HEK293T (cell line): ENCODE measurements at regions not wholly inside any gene's neighbourhood (a gene's known extent, or its start where the extent isn't known, plus 50 kb on each side); places are given as distances from the start of the nearest gene placed in this dataset.

Source experiments
- CTCF ChIA-PET: fragments of 350-600 bp; formaldehyde crosslinking; extraction: SDS; loops from one replicate; lab custom pipeline; 2021; ENCODE audit warnings: antibody characterized with exemption, inconsistent platforms; lab: Yijun Ruan, JAX
- POLR2A ChIA-PET: fragments of 350-600 bp; formaldehyde crosslinking; extraction: SDS; loops from one replicate; lab custom pipeline; 2020; ENCODE audit warnings: antibody characterized with exemption, inconsistent platforms; lab: Yijun Ruan, JAX
- DNase-seq: peaks from one replicate; pipeline ENCODE4 v3.0.0; 2012; ENCODE audit warnings: mixed read lengths; ENCODE audit errors: extremely low spot score
- ARNT ChIP-seq: fragments of 450-650 bp; IDR thresholded peaks from 2 replicates; pipeline ENCODE4 v1.6.1; 2017; ENCODE audit warnings: mild to moderate bottlenecking
- BHLHE40 ChIP-seq: fragments of 450-650 bp; IDR thresholded peaks from 2 replicates; pipeline ENCODE4 v1.6.1; 2016; ENCODE audit warnings: mild to moderate bottlenecking, moderate library complexity, borderline replicate concordance
- CTBP1 ChIP-seq: fragments of 450-650 bp; IDR thresholded peaks from 2 replicates; pipeline ENCODE4 v1.6.1; 2016; ENCODE audit warnings: borderline replicate concordance
- ELF4 ChIP-seq: fragments of 450-650 bp; IDR thresholded peaks from 2 replicates; pipeline ENCODE4 v1.6.1; 2017; ENCODE audit warnings: antibody characterized with exemption
- FOXA1 ChIP-seq: fragments of 450-650 bp; IDR thresholded peaks from 2 replicates; pipeline ENCODE4 v1.6.1; 2016; ENCODE audit warnings: mild to moderate bottlenecking
- FOXK2 ChIP-seq: fragments of 450-650 bp; IDR thresholded peaks from 2 replicates; pipeline ENCODE4 v1.6.1; 2016; ENCODE audit warnings: mild to moderate bottlenecking
- FOXM1 ChIP-seq: fragments of 450-650 bp; IDR thresholded peaks from 2 replicates; pipeline ENCODE4 v1.6.1; 2017; ENCODE audit warnings: mild to moderate bottlenecking, borderline replicate concordance
- HDGF ChIP-seq: fragments of 450-650 bp; IDR thresholded peaks from 2 replicates; pipeline ENCODE4 v1.6.1; 2017; ENCODE audit warnings: antibody characterized with exemption, borderline replicate concordance
- L3MBTL2 ChIP-seq: fragments of 450-650 bp; conservative IDR thresholded peaks from 2 replicates; pipeline ENCODE4 v1.6.1; 2016; ENCODE audit warnings: mild to moderate bottlenecking
- LEF1 ChIP-seq: fragments of 450-650 bp; IDR thresholded peaks from 2 replicates; pipeline ENCODE4 v1.6.1; 2017; ENCODE audit warnings: mild to moderate bottlenecking, borderline replicate concordance
- NFRKB ChIP-seq: fragments of 450-650 bp; IDR thresholded peaks from 2 replicates; pipeline ENCODE4 v1.6.1; 2016; ENCODE audit warnings: mild to moderate bottlenecking, moderate library complexity
- PKNOX1 ChIP-seq: fragments of 450-650 bp; IDR thresholded peaks from 2 replicates; pipeline ENCODE4 v1.6.1; 2016
- SP1 ChIP-seq: fragments of 450-650 bp; IDR thresholded peaks from 2 replicates; pipeline ENCODE4 v1.6.1; 2017
- SUZ12 ChIP-seq: fragments of 450-650 bp; IDR thresholded peaks from 2 replicates; pipeline ENCODE4 v1.6.1; 2016; ENCODE audit warnings: mild to moderate bottlenecking
- TARDBP ChIP-seq: fragments of 450-650 bp; IDR thresholded peaks from 2 replicates; pipeline ENCODE4 v1.6.1; 2016
- ZNF384 ChIP-seq: fragments of 450-650 bp; IDR thresholded peaks from 2 replicates; pipeline ENCODE4 v1.6.1; 2016

- no peak for DNase-seq
- ChIA-PET CTCF (no interaction called here), POLR2A (no interaction called here)
- TF ChIP-seq HDGF (no peak), CTBP1 (no peak), PKNOX1 (no peak), NFRKB (no peak), ARNT (no peak), FOXA1 (no peak), BHLHE40 (no peak), TARDBP (no peak), SP1 (no peak)
These were observed 198.6 kb downstream of the DMRT2 start for GRCh38 chr9:1248743-1249142.

DNA sequence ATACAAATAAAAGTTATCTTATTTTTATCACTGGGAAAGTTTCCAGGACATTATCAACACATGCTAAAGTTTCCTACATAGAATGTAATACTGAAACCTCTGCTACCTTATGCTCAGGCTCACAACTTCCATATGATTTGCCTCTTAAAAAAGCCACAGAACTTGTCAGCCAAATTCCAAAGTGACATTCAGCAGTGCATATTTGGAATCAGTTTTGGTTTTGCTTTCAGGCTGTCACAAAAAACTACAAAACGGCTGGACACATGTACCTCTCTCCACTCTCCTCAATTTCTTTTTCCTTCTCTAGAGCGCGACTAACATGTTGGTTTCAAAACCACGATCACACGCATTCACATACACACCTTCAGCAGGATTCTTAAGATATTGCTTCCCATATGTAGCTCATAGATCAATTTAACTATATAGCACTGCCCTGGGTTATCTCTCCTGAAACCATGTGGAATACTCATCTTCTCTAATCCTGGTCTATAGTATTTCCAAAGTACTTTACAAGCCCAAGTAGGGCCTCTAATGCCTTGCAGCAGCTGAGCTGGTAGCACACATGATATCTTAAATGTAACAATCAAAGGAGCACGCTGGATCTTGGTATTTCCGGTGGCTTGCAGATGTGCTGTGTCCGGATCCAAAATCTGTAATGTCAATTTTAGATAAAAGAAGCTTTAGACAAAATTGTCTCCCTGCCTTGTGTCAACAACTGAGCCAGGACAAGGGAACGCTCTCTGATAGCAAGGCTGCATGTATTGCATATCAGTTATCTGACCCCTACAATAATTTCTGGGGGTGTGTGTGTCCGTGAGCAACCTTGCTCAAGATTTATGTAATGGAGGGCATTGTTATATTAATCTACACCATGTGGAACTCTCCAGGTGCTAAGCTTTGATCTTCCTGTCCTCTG, 203.2 kb downstream of the DMRT2 start:
- ChIA-PET CTCF (no interaction called here), POLR2A (no interaction called here)
- no peak for DNase-seq
- no peak for TF ChIP-seq LEF1
- TF ChIP-seq CTBP1 = no peak
- TF ChIP-seq FOXM1 = no peak
- TF ChIP-seq ELF4 = no peak
- no peak for TF ChIP-seq L3MBTL2
- no peak for TF ChIP-seq ARNT
- no peak for TF ChIP-seq BHLHE40
- TF ChIP-seq SUZ12 = no peak

DNA sequence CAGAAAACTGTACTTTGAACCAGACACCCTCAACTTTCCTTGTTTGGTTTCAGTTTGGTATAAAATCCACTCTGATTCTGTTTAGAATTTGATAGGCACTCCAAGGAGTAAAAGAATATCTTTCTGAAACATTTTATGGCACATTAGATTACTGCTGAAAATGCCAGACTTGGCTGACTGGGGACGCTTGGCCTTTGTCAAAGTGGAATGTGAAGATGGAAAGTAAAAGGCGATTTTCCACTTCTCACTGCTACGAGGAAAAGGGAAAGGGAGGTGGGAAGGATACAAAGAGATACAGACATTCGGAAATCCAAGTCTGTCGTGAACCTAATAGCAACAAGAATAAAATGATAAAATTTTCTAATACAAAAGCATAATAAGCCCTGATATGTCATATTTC, 203.9 kb downstream of the DMRT2 start:
- ChIA-PET POLR2A (no interaction called here), CTCF (no interaction called here)
- no peak for DNase-seq
- TF ChIP-seq FOXM1 (no peak), PKNOX1 (no peak), CTBP1 (no peak), FOXA1 (no peak), BHLHE40 (no peak), LEF1 (no peak), ZNF384 (no peak), SP1 (no peak), NFRKB (no peak), HDGF (no peak), FOXK2 (no peak), ARNT (no peak), ELF4 (no peak), SUZ12 (no peak), L3MBTL2 (no peak), TARDBP (no peak)

GRCh38 chr9:1256178-1256577, 206.0 kb downstream of the DMRT2 start:
- no peak for DNase-seq
- CTCF ChIA-PET = no interaction called here
- POLR2A ChIA-PET = no interaction called here
- TF ChIP-seq ELF4 = no peak
- no peak for TF ChIP-seq HDGF

- ChIA-PET POLR2A (no interaction called here), CTCF (no interaction called here)
- DNase-seq = no peak
- TF ChIP-seq TARDBP (no peak), FOXK2 (no peak), ZNF384 (no peak), CTBP1 (no peak), L3MBTL2 (no peak), NFRKB (no peak), HDGF (no peak), PKNOX1 (no peak), ARNT (no peak), FOXA1 (no peak), LEF1 (no peak)
These were observed 211.1 kb downstream of the DMRT2 start for GRCh38 chr9:1261266-1261665.

DNA sequence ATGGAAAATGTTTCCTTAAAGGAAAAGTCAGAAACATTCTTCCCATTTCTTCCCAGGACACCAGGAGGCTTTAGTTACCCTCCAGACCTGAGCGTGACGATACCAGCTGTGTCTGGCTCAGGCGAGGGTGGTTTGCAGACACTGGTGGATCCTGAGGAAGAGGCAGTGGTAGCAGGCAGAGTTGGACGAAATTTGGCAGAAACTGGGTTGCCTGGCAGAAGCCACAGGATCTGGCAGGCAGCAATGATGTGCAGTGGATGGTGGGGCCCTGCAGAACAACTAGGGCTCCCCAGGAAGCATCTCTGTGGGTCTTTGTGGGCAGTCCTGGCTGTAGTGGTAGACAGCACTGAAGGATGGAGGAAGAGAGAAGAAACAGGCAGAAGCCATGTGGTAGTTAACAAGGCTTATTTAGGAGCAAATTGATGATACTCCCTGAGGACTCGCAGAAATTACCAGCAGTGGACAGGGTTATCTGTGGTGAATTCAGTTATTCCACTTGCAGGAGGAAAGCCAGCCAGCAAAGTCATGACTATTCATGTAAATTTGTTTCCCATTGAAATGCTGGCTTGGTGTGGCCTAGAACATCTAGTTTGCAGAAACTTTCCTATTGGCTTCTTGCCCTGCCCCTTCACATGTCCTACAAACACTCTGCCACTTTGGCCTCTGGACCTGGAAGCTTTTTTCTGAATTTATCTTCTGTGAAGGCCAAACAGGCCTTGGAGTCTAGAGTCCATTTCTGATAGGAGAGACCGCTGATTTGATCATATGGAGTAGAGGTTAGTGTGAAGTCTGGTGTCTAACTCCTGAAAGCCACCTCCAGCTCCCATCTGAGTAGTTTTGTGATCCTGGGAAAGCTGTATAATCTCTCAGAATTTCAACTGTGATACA, 212.0 kb downstream of the DMRT2 start:
- POLR2A ChIA-PET = no interaction called here
- DNase-seq = no peak
- TF ChIP-seq ARNT (no peak), CTBP1 (no peak), ZNF384 (no peak)
- CTCF ChIA-PET = no interaction called here
